ENCODE measurements at regions not wholly inside any gene's neighbourhood (a gene's known extent, or its start where the extent isn't known, plus 50 kb on each side); places are given as distances from the start of the nearest gene placed in this dataset.
A peak's percentile ranks its signal among the peaks of the same experiment; 100 is the strongest.

- Mint-ChIP-seq H3K4me1 (no peaks in the 10 kb centered on the region), H3K36me3 (ENCODE audit: insufficient read depth) (no peaks in the 10 kb centered on the region), H3K9me3 (peaks cover 10% of the 10 kb centered on the region), H3K27ac (ENCODE audit: low read depth) (no peak overlapping the region), H3K4me3 (no peak overlapping the region), H3K27me3 (peaks cover 14% of the 10 kb centered on the region)
- ATAC-seq (replicated peaks; ENCODE audit: extremely low read depth, poor library complexity, severe bottlenecking) (peak; percentile 56), DNase-seq (ENCODE audit: low spot score in 2 of 2) (peak; percentile 22 to 43)
These were observed 125.1 kb upstream of the IPO9 start for GRCh38 chr1:201703621-201704438.

- H3K4me1 Mint-ChIP-seq: no peaks in the 10 kb centered on the region
- no peaks in the 10 kb centered on the region for H3K36me3 Mint-ChIP-seq (ENCODE audit: insufficient read depth)
- DNase-seq (ENCODE audit: low spot score in 2 of 2) (no peak), ATAC-seq (replicated peaks; ENCODE audit: extremely low read depth, poor library complexity, severe bottlenecking) (no peak)
- no peak overlapping the region for H3K4me3 Mint-ChIP-seq
- H3K9me3 Mint-ChIP-seq: peaks cover 10% of the 10 kb centered on the region
- H3K27ac Mint-ChIP-seq (ENCODE audit: low read depth): no peak overlapping the region
- H3K27me3 Mint-ChIP-seq: peaks cover 14% of the 10 kb centered on the region
These were observed 124.5 kb upstream of the IPO9 start for GRCh38 chr1:201704439-201704792.

GRCh38 chr1:201705389-201705788 is 123.6 kb upstream of the IPO9 start:
- H3K9me3 Mint-ChIP-seq: peaks cover 10% of the 10 kb centered on the region
- H3K27me3 Mint-ChIP-seq: peaks cover 14% of the 10 kb centered on the region
- no peak for ATAC-seq (replicated peaks; ENCODE audit: extremely low read depth, poor library complexity, severe bottlenecking)
- no peak overlapping the region for H3K4me3 Mint-ChIP-seq
- DNase-seq (ENCODE audit: low spot score in 2 of 2): no peak
- H3K4me1 Mint-ChIP-seq: no peaks in the 10 kb centered on the region
- H3K36me3 Mint-ChIP-seq (ENCODE audit: insufficient read depth): no peaks in the 10 kb centered on the region
- no peak overlapping the region for H3K27ac Mint-ChIP-seq (ENCODE audit: low read depth)

- H3K4me1 Mint-ChIP-seq: no peaks in the 10 kb centered on the region
- no peaks in the 10 kb centered on the region for H3K36me3 Mint-ChIP-seq (ENCODE audit: insufficient read depth)
- DNase-seq (ENCODE audit: low spot score in 2 of 2): no peak
- H3K4me3 Mint-ChIP-seq: no peak overlapping the region
- ATAC-seq (replicated peaks; ENCODE audit: extremely low read depth, poor library complexity, severe bottlenecking): no peak
- H3K27me3 Mint-ChIP-seq: peaks cover 14% of the 10 kb centered on the region
- no peak overlapping the region for H3K27ac Mint-ChIP-seq (ENCODE audit: low read depth)
- peaks cover 10% of the 10 kb centered on the region for H3K9me3 Mint-ChIP-seq
These were observed 122.8 kb upstream of the IPO9 start for GRCh38 chr1:201706109-201706508.

- ATAC-seq (replicated peaks; ENCODE audit: extremely low read depth, poor library complexity, severe bottlenecking) (no peak), DNase-seq (ENCODE audit: low spot score in 2 of 2) (no peak)
- Mint-ChIP-seq H3K4me3 (no peak overlapping the region), H3K27me3 (peaks cover 14% of the 10 kb centered on the region), H3K9me3 (peaks cover 6% of the 10 kb centered on the region), H3K36me3 (ENCODE audit: insufficient read depth) (no peaks in the 10 kb centered on the region), H3K27ac (ENCODE audit: low read depth) (no peak overlapping the region), H3K4me1 (no peaks in the 10 kb centered on the region)
These were observed 121.9 kb upstream of the IPO9 start for GRCh38 chr1:201707027-201707426.

- H3K4me3 Mint-ChIP-seq: no peak overlapping the region
- H3K36me3 Mint-ChIP-seq (ENCODE audit: insufficient read depth): no peaks in the 10 kb centered on the region
- no peak overlapping the region for H3K27ac Mint-ChIP-seq (ENCODE audit: low read depth)
- DNase-seq (ENCODE audit: low spot score in 2 of 2): no peak
- peaks cover 2% of the 10 kb centered on the region for H3K9me3 Mint-ChIP-seq
- peaks cover 14% of the 10 kb centered on the region for H3K27me3 Mint-ChIP-seq
- no peak for ATAC-seq (replicated peaks; ENCODE audit: extremely low read depth, poor library complexity, severe bottlenecking)
- H3K4me1 Mint-ChIP-seq: no peaks in the 10 kb centered on the region
These were observed 121.3 kb upstream of the IPO9 start for GRCh38 chr1:201707656-201708055.

GRCh38 chr1:201708085-201708512 is 120.9 kb upstream of the IPO9 start:
- H3K27ac Mint-ChIP-seq (ENCODE audit: low read depth): no peak overlapping the region
- DNase-seq (ENCODE audit: low spot score in 2 of 2) (no peak), ATAC-seq (replicated peaks; ENCODE audit: extremely low read depth, poor library complexity, severe bottlenecking) (no peak)
- peaks cover 14% of the 10 kb centered on the region for H3K27me3 Mint-ChIP-seq
- H3K4me3 Mint-ChIP-seq: no peak overlapping the region
- no peaks in the 10 kb centered on the region for H3K4me1 Mint-ChIP-seq
- H3K36me3 Mint-ChIP-seq (ENCODE audit: insufficient read depth): no peaks in the 10 kb centered on the region
- H3K9me3 Mint-ChIP-seq: no peaks in the 10 kb centered on the region

- Mint-ChIP-seq H3K4me3 (no peak overlapping the region), H3K4me1 (no peaks in the 10 kb centered on the region), H3K27me3 (peaks cover 14% of the 10 kb centered on the region), H3K36me3 (ENCODE audit: insufficient read depth) (no peaks in the 10 kb centered on the region), H3K27ac (ENCODE audit: low read depth) (no peak overlapping the region), H3K9me3 (no peaks in the 10 kb centered on the region)
- DNase-seq (ENCODE audit: low spot score in 2 of 2) (no peak), ATAC-seq (replicated peaks; ENCODE audit: extremely low read depth, poor library complexity, severe bottlenecking) (no peak)
These were observed 120.3 kb upstream of the IPO9 start for GRCh38 chr1:201708691-201709090.

GRCh38 chr1:201709564-201710295 is 119.2 kb upstream of the IPO9 start:
- ATAC-seq (replicated peaks; ENCODE audit: extremely low read depth, poor library complexity, severe bottlenecking): no peak
- H3K4me3 Mint-ChIP-seq: no peak overlapping the region
- peak; percentile 30 to 43 for DNase-seq (ENCODE audit: low spot score in 2 of 2)
- no peaks in the 10 kb centered on the region for H3K9me3 Mint-ChIP-seq
- H3K36me3 Mint-ChIP-seq (ENCODE audit: insufficient read depth): no peaks in the 10 kb centered on the region
- no peak overlapping the region for H3K27ac Mint-ChIP-seq (ENCODE audit: low read depth)
- H3K4me1 Mint-ChIP-seq: no peaks in the 10 kb centered on the region
- H3K27me3 Mint-ChIP-seq: peaks cover 12% of the 10 kb centered on the region

GRCh38 chr1:201710632-201711597 is 118.0 kb upstream of the IPO9 start:
- Mint-ChIP-seq H3K36me3 (ENCODE audit: insufficient read depth) (no peaks in the 10 kb centered on the region), H3K27me3 (peaks cover under 1% of the 10 kb centered on the region), H3K4me1 (no peaks in the 10 kb centered on the region), H3K27ac (ENCODE audit: low read depth) (no peak overlapping the region), H3K9me3 (no peaks in the 10 kb centered on the region), H3K4me3 (no peak overlapping the region)
- ATAC-seq (replicated peaks; ENCODE audit: extremely low read depth, poor library complexity, severe bottlenecking): no peak
- DNase-seq (ENCODE audit: low spot score in 2 of 2): no peak

GRCh38 chr1:201711811-201712210 is 117.1 kb upstream of the IPO9 start:
- Mint-ChIP-seq H3K4me1 (no peaks in the 10 kb centered on the region), H3K9me3 (no peaks in the 10 kb centered on the region), H3K27me3 (no peaks in the 10 kb centered on the region), H3K36me3 (ENCODE audit: insufficient read depth) (no peaks in the 10 kb centered on the region), H3K27ac (ENCODE audit: low read depth) (no peak overlapping the region), H3K4me3 (no peak overlapping the region)
- no peak for ATAC-seq (replicated peaks; ENCODE audit: extremely low read depth, poor library complexity, severe bottlenecking)
- DNase-seq (ENCODE audit: low spot score in 2 of 2): no peak

- Mint-ChIP-seq H3K36me3 (ENCODE audit: insufficient read depth) (no peaks in the 10 kb centered on the region), H3K4me3 (no peak overlapping the region), H3K27me3 (no peaks in the 10 kb centered on the region), H3K4me1 (no peaks in the 10 kb centered on the region), H3K27ac (ENCODE audit: low read depth) (no peak overlapping the region), H3K9me3 (no peaks in the 10 kb centered on the region)
- ATAC-seq (replicated peaks; ENCODE audit: extremely low read depth, poor library complexity, severe bottlenecking) (no peak), DNase-seq (ENCODE audit: low spot score in 2 of 2) (no peak)
These were observed 116.4 kb upstream of the IPO9 start for GRCh38 chr1:201712387-201713085.

All from central memory CD8-positive, alpha-beta T cell (primary cell).